ENCODE measurements at regions not wholly inside any gene's neighbourhood (a gene's known extent, or its start where the extent isn't known, plus 50 kb on each side); places are given as distances from the start of the nearest gene placed in this dataset.
"Not testable (repeated sequence)": the region's sequence is repeated elsewhere in the genome, so short reads cannot be mapped to it uniquely, and the experiment has no call there.

GRCh38 chr12:82300611-82301010 lies 57.6 kb downstream of the CCDC59 start:
- no peak overlapping the region for H3K4me3 Mint-ChIP-seq
- Histone ChIP-seq H3K36me3 (ENCODE audit: insufficient read depth, low read length) (no peaks in the 10 kb centered on the region), H3K27me3 (ENCODE audit: insufficient read depth, low read length, poor library complexity, severe bottlenecking) (no peaks in the 10 kb centered on the region), H3K4me3 (ENCODE audit: low read length) (no peak overlapping the region), H3K4me1 (ENCODE audit: insufficient read depth, low read length) (no peaks in the 10 kb centered on the region), H3K27ac (ENCODE audit: low read depth, low read length) (no peak overlapping the region), H3K9me3 (ENCODE audit: low read length) (no peaks in the 10 kb centered on the region)
- no peaks in the 10 kb centered on the region for H3K36me3 Mint-ChIP-seq
- CTCF ChIA-PET, result no interaction called here
- POLR2A ChIA-PET, result no interaction called here
- no peak overlapping the region for H3K27ac Mint-ChIP-seq
- no peak for DNase-seq
- peaks cover 3 to 4% of the 10 kb centered on the region in 2 donors for H3K27me3 Mint-ChIP-seq
- no peaks in the 10 kb centered on the region for H3K4me1 Mint-ChIP-seq
- no peaks in the 10 kb centered on the region for H3K9me3 Mint-ChIP-seq

- H3K36me3 ChIP-seq (ENCODE audit: insufficient read depth, low read length), result no peaks in the 10 kb centered on the region
- POLR2A ChIA-PET, result no interaction called here
- H3K9me3 ChIP-seq (ENCODE audit: low read length), result no peaks in the 10 kb centered on the region
- H3K27me3 Mint-ChIP-seq, result peaks cover 3 to 4% of the 10 kb centered on the region in 2 donors
- H3K4me3 ChIP-seq (ENCODE audit: low read length), result no peak overlapping the region
- H3K4me1 ChIP-seq (ENCODE audit: insufficient read depth, low read length), result no peaks in the 10 kb centered on the region
- CTCF ChIA-PET, result no interaction called here
- no peaks in the 10 kb centered on the region for H3K27me3 ChIP-seq (ENCODE audit: insufficient read depth, low read length, poor library complexity, severe bottlenecking)
- no peak overlapping the region for H3K4me3 Mint-ChIP-seq
- no peaks in the 10 kb centered on the region for H3K9me3 Mint-ChIP-seq
- no peaks in the 10 kb centered on the region for H3K4me1 Mint-ChIP-seq
- DNase-seq, result no peak
- no peak overlapping the region for H3K27ac Mint-ChIP-seq
- H3K27ac ChIP-seq (ENCODE audit: low read depth, low read length), result no peak overlapping the region
- H3K36me3 Mint-ChIP-seq, result no peaks in the 10 kb centered on the region
Measured at GRCh38 chr12:82299319-82300025, 58.7 kb downstream of the CCDC59 start.

GRCh38 chr12:82290415-82290814 lies 67.8 kb downstream of the CCDC59 start:
- H3K4me1 Mint-ChIP-seq, result no peaks in the 10 kb centered on the region

GRCh38 chr12:82281335-82281734 lies 76.9 kb downstream of the CCDC59 start:
- H3K27me3 Mint-ChIP-seq; DNase-seq; H3K4me3 ChIP-seq (ENCODE audit: low read length); H3K27ac ChIP-seq (ENCODE audit: low read depth, low read length); H3K27ac Mint-ChIP-seq; H3K4me3 Mint-ChIP-seq; H3K4me1 ChIP-seq (ENCODE audit: insufficient read depth, low read length); CTCF ChIA-PET; H3K27me3 ChIP-seq (ENCODE audit: insufficient read depth, low read length, poor library complexity, severe bottlenecking); H3K4me1 Mint-ChIP-seq; H3K9me3 ChIP-seq (ENCODE audit: low read length); H3K36me3 Mint-ChIP-seq; H3K36me3 ChIP-seq (ENCODE audit: insufficient read depth, low read length); POLR2A ChIA-PET: not testable (repeated sequence)
- peaks cover 0 to 12% (median 5%) of the 10 kb centered on the region in 5 donors for H3K9me3 Mint-ChIP-seq

More at GRCh38 chr12:82290415-82290814, 67.8 kb downstream of the CCDC59 start:
- H3K4me3 Mint-ChIP-seq, result no peak overlapping the region
- ChIA-PET CTCF (no interaction called here), POLR2A (no interaction called here)
- H3K27me3 Mint-ChIP-seq, result peaks cover 0 to 3% of the 10 kb centered on the region in 2 donors
- Histone ChIP-seq H3K4me1 (ENCODE audit: insufficient read depth, low read length) (no peaks in the 10 kb centered on the region), H3K4me3 (ENCODE audit: low read length) (no peak overlapping the region), H3K27me3 (ENCODE audit: insufficient read depth, low read length, poor library complexity, severe bottlenecking) (no peaks in the 10 kb centered on the region), H3K9me3 (ENCODE audit: low read length) (no peaks in the 10 kb centered on the region), H3K27ac (ENCODE audit: low read depth, low read length) (no peak overlapping the region), H3K36me3 (ENCODE audit: insufficient read depth, low read length) (no peaks in the 10 kb centered on the region)
- no peak overlapping the region for H3K27ac Mint-ChIP-seq
- peaks cover 0 to 2% (median 0%) of the 10 kb centered on the region in 5 donors for H3K9me3 Mint-ChIP-seq
- no peaks in the 10 kb centered on the region for H3K36me3 Mint-ChIP-seq
- no peak for DNase-seq

- no peaks in the 10 kb centered on the region for H3K4me1 ChIP-seq (ENCODE audit: insufficient read depth, low read length)
- no peaks in the 10 kb centered on the region for H3K9me3 ChIP-seq (ENCODE audit: low read length)
- no peak overlapping the region for H3K4me3 Mint-ChIP-seq
- DNase-seq, result no peak
- no peak overlapping the region for H3K4me3 ChIP-seq (ENCODE audit: low read length)
- no peak overlapping the region for H3K27ac Mint-ChIP-seq
- H3K36me3 ChIP-seq (ENCODE audit: insufficient read depth, low read length), result no peaks in the 10 kb centered on the region
- ChIA-PET POLR2A (no interaction called here), CTCF (no interaction called here)
- peaks cover 0 to 15% (median 7%) of the 10 kb centered on the region in 5 donors for H3K9me3 Mint-ChIP-seq
- no peaks in the 10 kb centered on the region for H3K4me1 Mint-ChIP-seq
- peaks cover 0 to 1% (median 0%) of the 10 kb centered on the region in 3 donors for H3K36me3 Mint-ChIP-seq
- H3K27me3 ChIP-seq (ENCODE audit: insufficient read depth, low read length, poor library complexity, severe bottlenecking), result no peaks in the 10 kb centered on the region
- H3K27ac ChIP-seq (ENCODE audit: low read depth, low read length), result no peak overlapping the region
- H3K27me3 Mint-ChIP-seq, result no peaks in the 10 kb centered on the region
Measured at GRCh38 chr12:82279536-82280058, 78.6 kb downstream of the CCDC59 start.

GRCh38 chr12:82277582-82277981 lies 80.6 kb downstream of the CCDC59 start:
- Histone ChIP-seq H3K36me3 (ENCODE audit: insufficient read depth, low read length) (no peaks in the 10 kb centered on the region), H3K4me1 (ENCODE audit: insufficient read depth, low read length) (no peaks in the 10 kb centered on the region), H3K27me3 (ENCODE audit: insufficient read depth, low read length, poor library complexity, severe bottlenecking) (no peaks in the 10 kb centered on the region), H3K27ac (ENCODE audit: low read depth, low read length) (no peak overlapping the region), H3K4me3 (ENCODE audit: low read length) (no peak overlapping the region), H3K9me3 (ENCODE audit: low read length) (no peaks in the 10 kb centered on the region)
- DNase-seq, result no peak
- no peak overlapping the region for H3K27ac Mint-ChIP-seq
- no peaks in the 10 kb centered on the region for H3K27me3 Mint-ChIP-seq
- ChIA-PET POLR2A (no interaction called here), CTCF (no interaction called here)
- no peaks in the 10 kb centered on the region for H3K4me1 Mint-ChIP-seq
- H3K9me3 Mint-ChIP-seq, result peaks cover 0 to 15% (median 2%) of the 10 kb centered on the region in 5 donors
- no peak overlapping the region for H3K4me3 Mint-ChIP-seq
- peaks cover 0 to 1% (median 0%) of the 10 kb centered on the region in 3 donors for H3K36me3 Mint-ChIP-seq

- no peak for DNase-seq
- H3K36me3 ChIP-seq (ENCODE audit: insufficient read depth, low read length), result no peaks in the 10 kb centered on the region
- no peak overlapping the region for H3K27ac ChIP-seq (ENCODE audit: low read depth, low read length)
Measured at GRCh38 chr12:82242729-82243128, 115.5 kb downstream of the CCDC59 start.

GRCh38 chr12:82225871-82226270 lies 132.3 kb downstream of the CCDC59 start:
- Mint-ChIP-seq H3K4me1 (no peaks in the 10 kb centered on the region), H3K27me3 (no peaks in the 10 kb centered on the region), H3K36me3 (no peaks in the 10 kb centered on the region), H3K9me3 (peaks cover 0 to 8% (median 3%) of the 10 kb centered on the region in 5 donors), H3K4me3 (no peak overlapping the region), H3K27ac (no peak overlapping the region)
- Histone ChIP-seq H3K4me3 (ENCODE audit: low read length) (no peak overlapping the region), H3K27ac (ENCODE audit: low read depth, low read length) (no peak overlapping the region), H3K36me3 (ENCODE audit: insufficient read depth, low read length) (no peaks in the 10 kb centered on the region), H3K9me3 (ENCODE audit: low read length) (no peaks in the 10 kb centered on the region), H3K27me3 (ENCODE audit: insufficient read depth, low read length, poor library complexity, severe bottlenecking) (no peaks in the 10 kb centered on the region), H3K4me1 (ENCODE audit: insufficient read depth, low read length) (no peaks in the 10 kb centered on the region)
- ChIA-PET POLR2A (no interaction called here), CTCF (no interaction called here)
- no peak for DNase-seq

More at GRCh38 chr12:82242729-82243128, 115.5 kb downstream of the CCDC59 start:
- Histone ChIP-seq H3K4me1 (ENCODE audit: insufficient read depth, low read length) (no peaks in the 10 kb centered on the region), H3K9me3 (ENCODE audit: low read length) (no peaks in the 10 kb centered on the region), H3K4me3 (ENCODE audit: low read length) (no peak overlapping the region), H3K27me3 (ENCODE audit: insufficient read depth, low read length, poor library complexity, severe bottlenecking) (no peaks in the 10 kb centered on the region)
- Mint-ChIP-seq H3K27ac (no peak overlapping the region), H3K27me3 (peaks cover 0 to 1% of the 10 kb centered on the region in 2 donors), H3K36me3 (no peaks in the 10 kb centered on the region), H3K4me3 (no peak overlapping the region), H3K4me1 (no peaks in the 10 kb centered on the region), H3K9me3 (peaks cover 0 to 15% (median 6%) of the 10 kb centered on the region in 5 donors)
- ChIA-PET CTCF (no interaction called here), POLR2A (no interaction called here)

Measured in CD8-positive, alpha-beta memory T cell (primary cell).